Spleen (tissue), 11 donors: ENCODE measurements at regions not wholly inside any gene's neighbourhood (a gene's known extent, or its start where the extent isn't known, plus 50 kb on each side); places are given as distances from the start of the nearest gene placed in this dataset.

Experiments
- DNase-seq: peaks from one replicate; pipeline ENCODE4 v3.0.0-alpha.2; 2020
- H3K27ac ChIP-seq, 8 donors: fragments of 200-600 bp; sonication (generic) in 7 of 8; 1 replicate in 4 of 8; 2 replicates in 4 of 8; pipeline versions ENCODE4 v1.5.0 to v1.8.0; 2016 to 2021; ENCODE audit warnings: inconsistent platforms in 4 of 8, mild to moderate bottlenecking in 4 of 8, moderate library complexity in 1 of 8
- H3K27me3 ChIP-seq, 7 donors: fragments of 200-600 bp; sonication (generic) in 6 of 7; replicated peaks in 1 of 7; 1 replicate in 4 of 7; 2 replicates in 3 of 7; pipeline versions ENCODE4 v1.5.0 to v1.8.0; 2016 to 2021; ENCODE audit warnings: inconsistent platforms in 3 of 7, mild to moderate bottlenecking in 1 of 7
- H3K36me3 ChIP-seq, 6 donors: fragments of 200-600 bp; sonication (generic) in 5 of 6; 1 replicate in 4 of 6; 2 replicates in 2 of 6; pipeline versions ENCODE4 v1.5.0 to v1.8.0; 2016 to 2021; ENCODE audit warnings: inconsistent platforms in 2 of 6
- H3K4me1 ChIP-seq, 6 donors: fragments of 200-600 bp; sonication (generic) in 5 of 6; 1 replicate in 3 of 6; 2 replicates in 3 of 6; pipeline versions ENCODE4 v1.5.0 to v1.8.0; 2016 to 2021; ENCODE audit warnings: inconsistent platforms in 3 of 6
- H3K4me3 ChIP-seq, 8 donors: fragments of 200-600 bp; sonication (generic) in 7 of 8; 1 replicate in 4 of 8; 2 replicates in 4 of 8; pipeline versions ENCODE4 v1.5.0 to v1.8.0; 2016 to 2021; ENCODE audit warnings: inconsistent platforms in 4 of 8, mild to moderate bottlenecking in 4 of 8, moderate library complexity in 2 of 8
- H3K9me3 ChIP-seq, 8 donors: fragments of 200-600 bp; sonication (generic) in 7 of 8; 1 replicate in 4 of 8; 2 replicates in 4 of 8; pipeline versions ENCODE4 v1.5.0 to v1.8.0; 2016 to 2021; ENCODE audit warnings: inconsistent platforms in 4 of 8
- CTCF ChIP-seq, 11 experiments: fragments of 200-600 bp in 7 of 11; fragments of 450-650 bp in 4 of 11; sonication (generic) in 4 of 11; IDR thresholded peaks in 8 of 11; conservative IDR thresholded peaks in 3 of 11; 1 replicate in 7 of 11; 2 replicates in 4 of 11; pipeline versions ENCODE4 v1.4.0 to v1.8.0; 2016 to 2021; ENCODE audit warnings: antibody characterized with exemption in 11 of 11, inconsistent platforms in 4 of 11, mild to moderate bottlenecking in 1 of 11
- POLR2A ChIP-seq, 3 donors: fragments of 450-650 bp; IDR thresholded peaks; one replicate each; pipeline ENCODE4 v1.5.1; 2017; ENCODE audit warnings: antibody characterized with exemption in 3 of 3, mild to moderate bottlenecking in 1 of 3
- POLR2AphosphoS5 ChIP-seq, 3 donors: sonication (generic); formaldehyde crosslinking; IDR thresholded peaks; one replicate each; pipeline ENCODE4 v1.5.1; 2017; ENCODE audit warnings: antibody characterized with exemption in 3 of 3
- WGBS, 5 donors: extraction: QIAGEN DNeasy Blood & Tissue Kit in 3 of 5; methylation state at CpG; one replicate each; pipeline versions ENCODE4 v1.1.5 to v1.1.7; 2013 to 2018; 5-methylcytosine and 5-hydroxymethylcytosine counted together
- intact Hi-C: fragments of 100-400 bp; cut with DNase I; formaldehyde crosslinking; loops from one replicate; pipeline ENCODE4 v1.15.0; 2023; ENCODE audit warnings: low total_unique reads
- donor health status: healthy with polysubstance abuse.
- donor health status: DM: no; HTN: no; CAD: no; lungs with moderate emphysema.
- donor health status: DM: no; HTN: no; CAD: no.
- donor health status: Bipolar disorder and iron deficiency.
- donor health status: healthy.
- donor health status: DM: no; HTN: no; CAD: no.
- donor health status: DM: yes; HTN: yes; CAD: no.

GRCh38 chr5:73379435-73379834, 69.1 kb downstream of the FOXD1 start:
- H3K27me3 ChIP-seq: peaks cover 25 to 99% (median 66%) of the 10 kb centered on the region in 7 donors
- H3K36me3 ChIP-seq: no peaks in the 10 kb centered on the region

GRCh38 chr5:73378765-73379164, 69.8 kb downstream of the FOXD1 start:
- Histone ChIP-seq H3K4me1 (peaks cover 14 to 29% (median 23%) of the 10 kb centered on the region in 6 donors), H3K27me3 (peaks cover 25 to 99% (median 60%) of the 10 kb centered on the region in 7 donors), H3K36me3 (no peaks in the 10 kb centered on the region), H3K27ac (no peak overlapping the region), H3K4me3 (no peak overlapping the region), H3K9me3 (peaks cover 0 to 8% (median under 1%) of the 10 kb centered on the region in 8 donors)
- 88 to 97% (median 91%) methylated on average over 1 of the region's 1 CpG for WGBS, 5 donors
- intact Hi-C loops: no loop called here
- no peak for DNase-seq
- no peak for TF ChIP-seq CTCF (IDR thresholded peaks at IDR 0.05 in 8 of 11, conservative IDR thresholded peaks at IDR 0.05 in 3 of 11)
- no peak for TF ChIP-seq POLR2A (IDR thresholded peaks at IDR 0.05)
- no peak for TF ChIP-seq POLR2AphosphoS5 (IDR thresholded peaks at IDR 0.05)

More at GRCh38 chr5:73379435-73379834, 69.1 kb downstream of the FOXD1 start:
- TF ChIP-seq POLR2AphosphoS5 (IDR thresholded peaks at IDR 0.05) (no peak), CTCF (IDR thresholded peaks at IDR 0.05 in 8 of 11, conservative IDR thresholded peaks at IDR 0.05 in 3 of 11) (no peak), POLR2A (IDR thresholded peaks at IDR 0.05) (no peak)
- H3K27ac ChIP-seq: no peak overlapping the region
- peaks cover 0 to 14% (median 7%) of the 10 kb centered on the region in 8 donors for H3K9me3 ChIP-seq
- H3K4me3 ChIP-seq: no peak overlapping the region
- WGBS, 5 donors: 54 to 84% (median 79%) methylated on average over 3 of the region's 3 CpGs
- intact Hi-C loops: no loop called here
- peaks cover 14 to 29% (median 23%) of the 10 kb centered on the region in 6 donors for H3K4me1 ChIP-seq
- no peak for DNase-seq

- Histone ChIP-seq H3K4me1 (peaks cover 14 to 29% (median 23%) of the 10 kb centered on the region in 6 donors), H3K27ac (no peak overlapping the region), H3K9me3 (peaks cover 0 to under 1% (median 0%) of the 10 kb centered on the region in 8 donors), H3K36me3 (no peaks in the 10 kb centered on the region), H3K4me3 (no peak overlapping the region), H3K27me3 (peaks cover 22 to 99% (median 54%) of the 10 kb centered on the region in 7 donors)
- intact Hi-C loops: no loop called here
- WGBS, 5 donors: 22 to 34% (median 28%) methylated on average over 5 of the region's 5 CpGs
- TF ChIP-seq CTCF (IDR thresholded peaks at IDR 0.05 in 8 of 11, conservative IDR thresholded peaks at IDR 0.05 in 3 of 11) (no peak), POLR2AphosphoS5 (IDR thresholded peaks at IDR 0.05) (no peak), POLR2A (IDR thresholded peaks at IDR 0.05) (no peak)
- no peak for DNase-seq
Measured at GRCh38 chr5:73378070-73378469, 70.5 kb downstream of the FOXD1 start.

GRCh38 chr5:73376618-73377170, 71.9 kb downstream of the FOXD1 start:
- WGBS, 5 donors: 64 to 85% (median 76%) methylated on average over 3 of the region's 3 CpGs
- Histone ChIP-seq H3K9me3 (no peaks in the 10 kb centered on the region), H3K27me3 (peaks cover 14 to 97% (median 51%) of the 10 kb centered on the region in 7 donors), H3K4me1 (peaks cover 6 to 19% (median 14%) of the 10 kb centered on the region in 6 donors), H3K36me3 (no peaks in the 10 kb centered on the region), H3K27ac (no peak overlapping the region), H3K4me3 (no peak overlapping the region)
- DNase-seq: no peak
- TF ChIP-seq POLR2AphosphoS5 (IDR thresholded peaks at IDR 0.05): no peak
- TF ChIP-seq CTCF (IDR thresholded peaks at IDR 0.05 in 8 of 11, conservative IDR thresholded peaks at IDR 0.05 in 3 of 11): no peak
- intact Hi-C loops: no loop called here
